ENCODE measurements at regions not wholly inside any gene's neighbourhood (a gene's known extent, or its start where the extent isn't known, plus 50 kb on each side); places are given as distances from the start of the nearest gene placed in this dataset.

DNA sequence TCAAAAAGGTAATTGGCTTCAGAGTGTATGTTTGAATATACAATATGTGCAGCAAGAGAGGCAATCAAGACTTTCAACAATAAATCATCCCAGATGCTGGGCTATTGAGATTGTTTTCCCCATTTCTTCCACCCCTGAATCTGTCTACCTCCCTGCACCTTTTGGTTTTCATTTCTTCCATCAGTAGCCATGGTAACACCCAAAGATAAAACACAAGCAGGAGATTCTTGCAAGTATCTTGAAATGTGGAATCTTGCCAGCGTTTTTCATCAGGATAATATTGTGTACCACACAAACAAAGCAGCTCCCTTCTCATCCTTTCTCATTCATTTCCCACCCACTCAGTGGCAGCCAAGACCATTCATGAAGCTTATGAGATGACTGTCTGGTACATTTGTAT lies 73.0 kb upstream of the NRSN1 start:
- TF ChIP-seq POLR2A (IDR thresholded peaks at IDR 0.05): no peak
- TF ChIP-seq, protein P1, sequence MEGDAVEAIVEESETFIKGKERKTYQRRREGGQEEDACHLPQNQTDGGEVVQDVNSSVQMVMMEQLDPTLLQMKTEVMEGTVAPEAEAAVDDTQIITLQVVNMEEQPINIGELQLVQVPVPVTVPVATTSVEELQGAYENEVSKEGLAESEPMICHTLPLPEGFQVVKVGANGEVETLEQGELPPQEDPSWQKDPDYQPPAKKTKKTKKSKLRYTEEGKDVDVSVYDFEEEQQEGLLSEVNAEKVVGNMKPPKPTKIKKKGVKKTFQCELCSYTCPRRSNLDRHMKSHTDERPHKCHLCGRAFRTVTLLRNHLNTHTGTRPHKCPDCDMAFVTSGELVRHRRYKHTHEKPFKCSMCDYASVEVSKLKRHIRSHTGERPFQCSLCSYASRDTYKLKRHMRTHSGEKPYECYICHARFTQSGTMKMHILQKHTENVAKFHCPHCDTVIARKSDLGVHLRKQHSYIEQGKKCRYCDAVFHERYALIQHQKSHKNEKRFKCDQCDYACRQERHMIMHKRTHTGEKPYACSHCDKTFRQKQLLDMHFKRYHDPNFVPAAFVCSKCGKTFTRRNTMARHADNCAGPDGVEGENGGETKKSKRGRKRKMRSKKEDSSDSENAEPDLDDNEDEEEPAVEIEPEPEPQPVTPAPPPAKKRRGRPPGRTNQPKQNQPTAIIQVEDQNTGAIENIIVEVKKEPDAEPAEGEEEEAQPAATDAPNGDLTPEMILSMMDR (IDR thresholded peaks at IDR 0.05): no peak

Measured in right lobe of liver (tissue), 4 donors.